ENCODE measurements at regions not wholly inside any gene's neighbourhood (a gene's known extent, or its start where the extent isn't known, plus 50 kb on each side); places are given as distances from the start of the nearest gene placed in this dataset.
A peak's percentile ranks its signal among the peaks of the same experiment; 100 is the strongest.

GRCh38 chr9:107838766-107839165 is 349.2 kb upstream of the KLF4 start:
- Histone ChIP-seq H3K4me1 (no peaks in the 10 kb centered on the region), H3K36me3 (ENCODE audit: insufficient read depth in 1 of 2, low read depth in 1 of 2) (no peaks in the 10 kb centered on the region), H3K4me3 (no peak overlapping the region), H3K9me3 (no peaks in the 10 kb centered on the region), H3K27ac (no peak overlapping the region), H3K27me3 (ENCODE audit: insufficient read depth in 3 of 3, low read length in 2 of 3) (no peaks in the 10 kb centered on the region)
- no peak for TF ChIP-seq CTCF (IDR thresholded peaks at IDR 0.05)
- 86 to 95% (median 91%) methylated on average over 1 of the region's 1 CpG for WGBS, 3 donors
- DNase-seq (no peak), ATAC-seq (no peak)
- intact Hi-C loops (cut with DNase I), result no loop called here

- Histone ChIP-seq H3K4me3 (no peak overlapping the region), H3K36me3 (ENCODE audit: insufficient read depth in 1 of 2, low read depth in 1 of 2) (no peaks in the 10 kb centered on the region), H3K4me1 (no peaks in the 10 kb centered on the region), H3K27ac (no peak overlapping the region), H3K9me3 (no peaks in the 10 kb centered on the region), H3K27me3 (ENCODE audit: insufficient read depth in 3 of 3, low read length in 2 of 3) (no peaks in the 10 kb centered on the region)
- ATAC-seq (no peak), DNase-seq (no peak)
- WGBS, 3 donors, result 90 to 94% (median 93%) methylated on average over 2 of the region's 2 CpGs
- no peak for TF ChIP-seq CTCF (IDR thresholded peaks at IDR 0.05)
- intact Hi-C loops (cut with DNase I), result no loop called here
Observed at GRCh38 chr9:107836300-107836699, 346.7 kb upstream of the KLF4 start.

GRCh38 chr9:107833295-107833694 is 343.7 kb upstream of the KLF4 start:
- intact Hi-C loops (cut with DNase I), result no loop called here
- H3K9me3 ChIP-seq, result peaks cover 12% of the 10 kb centered on the region
- ATAC-seq, result peak in 1 of 4 donors; percentile 74
- H3K27ac ChIP-seq, result no peak overlapping the region
- H3K27me3 ChIP-seq (ENCODE audit: insufficient read depth in 3 of 3, low read length in 2 of 3), result no peaks in the 10 kb centered on the region
- no peaks in the 10 kb centered on the region for H3K36me3 ChIP-seq (ENCODE audit: insufficient read depth in 1 of 2, low read depth in 1 of 2)
- no peak for DNase-seq
- H3K4me3 ChIP-seq, result no peak overlapping the region
- no peak for TF ChIP-seq CTCF (IDR thresholded peaks at IDR 0.05)
- 75 to 83% (median 80%) methylated on average over 4 of the region's 4 CpGs for WGBS, 3 donors
- H3K4me1 ChIP-seq, result no peaks in the 10 kb centered on the region

- ATAC-seq (no peak), DNase-seq (no peak)
- H3K27me3 ChIP-seq (ENCODE audit: insufficient read depth in 3 of 3, low read length in 2 of 3), result no peaks in the 10 kb centered on the region
- intact Hi-C loops (cut with DNase I), result no loop called here
- peaks cover 12% of the 10 kb centered on the region for H3K9me3 ChIP-seq
- TF ChIP-seq CTCF (IDR thresholded peaks at IDR 0.05), result no peak
- 48 to 60% (median 48%) methylated on average over 4 of the region's 4 CpGs for WGBS, 3 donors
- H3K4me3 ChIP-seq, result no peak overlapping the region
- no peak overlapping the region for H3K27ac ChIP-seq
- H3K4me1 ChIP-seq, result no peaks in the 10 kb centered on the region
- no peaks in the 10 kb centered on the region for H3K36me3 ChIP-seq (ENCODE audit: insufficient read depth in 1 of 2, low read depth in 1 of 2)
Observed at GRCh38 chr9:107832871-107833270, 343.3 kb upstream of the KLF4 start.

DNA sequence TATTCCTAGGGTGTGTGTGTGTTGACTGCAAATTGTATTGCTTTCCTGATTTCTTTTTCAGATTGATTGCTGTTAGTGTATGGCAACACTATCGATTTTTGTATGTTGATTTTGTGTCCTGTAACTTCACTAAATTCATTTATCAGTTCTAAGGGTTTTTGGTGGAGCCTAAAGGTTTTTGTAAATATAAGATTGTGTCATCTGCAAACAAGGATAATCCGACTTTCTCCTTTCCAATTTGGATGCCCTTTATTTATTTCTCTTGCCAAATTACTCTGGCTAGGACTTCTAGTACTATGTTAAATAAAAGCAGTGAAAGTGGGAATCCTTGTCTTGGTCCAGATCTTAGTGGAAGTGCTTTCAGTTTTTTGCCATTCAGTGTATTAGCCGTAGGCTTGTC is 340.9 kb upstream of the KLF4 start:
- no peaks in the 10 kb centered on the region for H3K27me3 ChIP-seq (ENCODE audit: insufficient read depth in 3 of 3, low read length in 2 of 3)
- ATAC-seq (no peak), DNase-seq (no peak)
- intact Hi-C loops (cut with DNase I), result no loop called here
- H3K4me1 ChIP-seq, result no peaks in the 10 kb centered on the region
- H3K4me3 ChIP-seq, result no peak overlapping the region
- H3K36me3 ChIP-seq (ENCODE audit: insufficient read depth in 1 of 2, low read depth in 1 of 2), result no peaks in the 10 kb centered on the region
- WGBS, 3 donors, result 50 to 57% (median 51%) methylated on average over 3 of the region's 3 CpGs
- peaks cover 12% of the 10 kb centered on the region for H3K9me3 ChIP-seq
- TF ChIP-seq CTCF (IDR thresholded peaks at IDR 0.05), result no peak
- H3K27ac ChIP-seq, result no peak overlapping the region
